SK-N-SH treated with all-trans-retinoic acid at 6 μM for 48 hours (cell line): ENCODE measurements at regions not wholly inside any gene's neighbourhood (a gene's known extent, or its start where the extent isn't known, plus 50 kb on each side); places are given as distances from the start of the nearest gene placed in this dataset.

Source experiments
- ARNTL ChIP-seq: fragments of 450-650 bp; formaldehyde crosslinking; IDR thresholded peaks from 2 replicates; pipeline ENCODE4 v1.5.0; 2020; ENCODE audit warnings: low read depth, mild to moderate bottlenecking, moderate library complexity, borderline replicate concordance
- GLIS3 ChIP-seq: fragments of 250-450 bp; sonication (Bioruptor Pico); IDR thresholded peaks from 2 replicates; pipeline ENCODE4 v1.5.0; 2020; ENCODE audit warnings: mild to moderate bottlenecking, moderate library complexity
- RARB ChIP-seq: fragments of 250-450 bp; sonication (Bioruptor Pico); IDR thresholded peaks from 2 replicates; pipeline ENCODE4 v1.8.0; 2021; ENCODE audit warnings: mild to moderate bottlenecking, moderate library complexity
- ZFP30 ChIP-seq: fragments of 450-650 bp; formaldehyde crosslinking; IDR thresholded peaks from 2 replicates; pipeline ENCODE4 v1.5.0; 2022; ENCODE audit warnings: mild to moderate bottlenecking, moderate library complexity
- TF ChIP-seq, protein P1 (sequence below): fragments of 250-450 bp; sonication (Bioruptor Pico); IDR thresholded peaks from 2 replicates; pipeline ENCODE4 v1.5.1; 2021; ENCODE audit warnings: mild to moderate bottlenecking, moderate library complexity
- TF ChIP-seq, protein P2 (sequence below): fragments of 250-450 bp; sonication (Bioruptor Pico); IDR thresholded peaks from 2 replicates; pipeline ENCODE4 v1.5.0; 2020; ENCODE audit warnings: mild to moderate bottlenecking, moderate library complexity

DNA sequence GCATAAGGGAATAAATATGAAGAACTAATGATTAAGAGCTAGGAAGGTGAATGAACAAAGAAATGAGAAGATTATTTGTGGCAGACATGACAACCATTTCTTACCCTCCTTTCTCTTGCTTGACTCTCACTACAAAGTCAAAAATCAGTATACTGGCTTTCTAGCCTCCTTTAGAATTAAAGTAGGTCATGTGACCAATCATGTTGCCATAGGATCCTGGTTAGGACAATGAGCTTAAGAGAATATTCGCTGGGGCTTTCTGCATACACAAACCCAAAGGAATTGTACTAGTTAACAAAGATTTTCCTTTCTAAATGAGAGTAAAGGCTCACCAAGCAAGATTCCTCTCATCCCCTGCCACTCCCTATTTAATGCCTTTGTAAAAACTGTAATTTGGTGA is 76.0 kb upstream of the ID4 start:
- TF ChIP-seq ARNTL: no peak
- TF ChIP-seq, protein P1, sequence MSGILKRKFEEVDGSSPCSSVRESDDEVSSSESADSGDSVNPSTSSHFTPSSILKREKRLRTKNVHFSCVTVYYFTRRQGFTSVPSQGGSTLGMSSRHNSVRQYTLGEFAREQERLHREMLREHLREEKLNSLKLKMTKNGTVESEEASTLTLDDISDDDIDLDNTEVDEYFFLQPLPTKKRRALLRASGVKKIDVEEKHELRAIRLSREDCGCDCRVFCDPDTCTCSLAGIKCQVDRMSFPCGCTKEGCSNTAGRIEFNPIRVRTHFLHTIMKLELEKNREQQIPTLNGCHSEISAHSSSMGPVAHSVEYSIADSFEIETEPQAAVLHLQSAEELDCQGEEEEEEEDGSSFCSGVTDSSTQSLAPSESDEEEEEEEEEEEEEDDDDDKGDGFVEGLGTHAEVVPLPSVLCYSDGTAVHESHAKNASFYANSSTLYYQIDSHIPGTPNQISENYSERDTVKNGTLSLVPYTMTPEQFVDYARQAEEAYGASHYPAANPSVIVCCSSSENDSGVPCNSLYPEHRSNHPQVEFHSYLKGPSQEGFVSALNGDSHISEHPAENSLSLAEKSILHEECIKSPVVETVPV (CRISPR knock-in tag): no peak
- TF ChIP-seq, protein P2, sequence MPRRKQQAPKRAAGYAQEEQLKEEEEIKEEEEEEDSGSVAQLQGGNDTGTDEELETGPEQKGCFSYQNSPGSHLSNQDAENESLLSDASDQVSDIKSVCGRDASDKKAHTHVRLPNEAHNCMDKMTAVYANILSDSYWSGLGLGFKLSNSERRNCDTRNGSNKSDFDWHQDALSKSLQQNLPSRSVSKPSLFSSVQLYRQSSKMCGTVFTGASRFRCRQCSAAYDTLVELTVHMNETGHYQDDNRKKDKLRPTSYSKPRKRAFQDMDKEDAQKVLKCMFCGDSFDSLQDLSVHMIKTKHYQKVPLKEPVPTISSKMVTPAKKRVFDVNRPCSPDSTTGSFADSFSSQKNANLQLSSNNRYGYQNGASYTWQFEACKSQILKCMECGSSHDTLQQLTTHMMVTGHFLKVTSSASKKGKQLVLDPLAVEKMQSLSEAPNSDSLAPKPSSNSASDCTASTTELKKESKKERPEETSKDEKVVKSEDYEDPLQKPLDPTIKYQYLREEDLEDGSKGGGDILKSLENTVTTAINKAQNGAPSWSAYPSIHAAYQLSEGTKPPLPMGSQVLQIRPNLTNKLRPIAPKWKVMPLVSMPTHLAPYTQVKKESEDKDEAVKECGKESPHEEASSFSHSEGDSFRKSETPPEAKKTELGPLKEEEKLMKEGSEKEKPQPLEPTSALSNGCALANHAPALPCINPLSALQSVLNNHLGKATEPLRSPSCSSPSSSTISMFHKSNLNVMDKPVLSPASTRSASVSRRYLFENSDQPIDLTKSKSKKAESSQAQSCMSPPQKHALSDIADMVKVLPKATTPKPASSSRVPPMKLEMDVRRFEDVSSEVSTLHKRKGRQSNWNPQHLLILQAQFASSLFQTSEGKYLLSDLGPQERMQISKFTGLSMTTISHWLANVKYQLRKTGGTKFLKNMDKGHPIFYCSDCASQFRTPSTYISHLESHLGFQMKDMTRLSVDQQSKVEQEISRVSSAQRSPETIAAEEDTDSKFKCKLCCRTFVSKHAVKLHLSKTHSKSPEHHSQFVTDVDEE (CRISPR knock-in tag): no peak
- TF ChIP-seq ZFP30: no peak
- TF ChIP-seq GLIS3 (CRISPR knock-in tag): no peak
- no peak for TF ChIP-seq RARB (CRISPR knock-in tag)
